ENCODE measurements at regions not wholly inside any gene's neighbourhood (a gene's known extent, or its start where the extent isn't known, plus 50 kb on each side); places are given as distances from the start of the nearest gene placed in this dataset.

- TF ChIP-seq, protein P1, sequence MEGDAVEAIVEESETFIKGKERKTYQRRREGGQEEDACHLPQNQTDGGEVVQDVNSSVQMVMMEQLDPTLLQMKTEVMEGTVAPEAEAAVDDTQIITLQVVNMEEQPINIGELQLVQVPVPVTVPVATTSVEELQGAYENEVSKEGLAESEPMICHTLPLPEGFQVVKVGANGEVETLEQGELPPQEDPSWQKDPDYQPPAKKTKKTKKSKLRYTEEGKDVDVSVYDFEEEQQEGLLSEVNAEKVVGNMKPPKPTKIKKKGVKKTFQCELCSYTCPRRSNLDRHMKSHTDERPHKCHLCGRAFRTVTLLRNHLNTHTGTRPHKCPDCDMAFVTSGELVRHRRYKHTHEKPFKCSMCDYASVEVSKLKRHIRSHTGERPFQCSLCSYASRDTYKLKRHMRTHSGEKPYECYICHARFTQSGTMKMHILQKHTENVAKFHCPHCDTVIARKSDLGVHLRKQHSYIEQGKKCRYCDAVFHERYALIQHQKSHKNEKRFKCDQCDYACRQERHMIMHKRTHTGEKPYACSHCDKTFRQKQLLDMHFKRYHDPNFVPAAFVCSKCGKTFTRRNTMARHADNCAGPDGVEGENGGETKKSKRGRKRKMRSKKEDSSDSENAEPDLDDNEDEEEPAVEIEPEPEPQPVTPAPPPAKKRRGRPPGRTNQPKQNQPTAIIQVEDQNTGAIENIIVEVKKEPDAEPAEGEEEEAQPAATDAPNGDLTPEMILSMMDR (IDR thresholded peaks at IDR 0.05): no peak
- TF ChIP-seq TCF12 (IDR thresholded peaks at IDR 0.05): no peak
These were observed 599.4 kb upstream of the CDH4 start for GRCh38 chr20:60652615-60653014.

All from SK-N-SH (cell line).